Adrenal gland (tissue), 5 donors: ENCODE measurements at regions not wholly inside any gene's neighbourhood (a gene's known extent, or its start where the extent isn't known, plus 50 kb on each side); places are given as distances from the start of the nearest gene placed in this dataset.

Experiments used
- POLR2A ChIP-seq, 2 donors: fragments of 450-650 bp; IDR thresholded peaks; one replicate each; pipeline ENCODE4 v1.6.1; 2017; ENCODE audit warnings: antibody characterized with exemption in 2 of 2, mild to moderate bottlenecking in 2 of 2, moderate library complexity in 1 of 2
- TF ChIP-seq, protein P1 (sequence below), 6 experiments: fragments of 450-650 bp in 4 of 6; fragments of 200-600 bp in 2 of 6; sonication (generic) in 1 of 6; IDR thresholded peaks; 1 replicate in 5 of 6; 2 replicates in 1 of 6; pipeline versions ENCODE4 v1.5.1 to v1.8.0; 2016 to 2021; ENCODE audit warnings: antibody characterized with exemption in 6 of 6, mild to moderate bottlenecking in 2 of 6, moderate library complexity in 1 of 6
- donor health status: DM: no; HTN: no; CAD: no.

DNA sequence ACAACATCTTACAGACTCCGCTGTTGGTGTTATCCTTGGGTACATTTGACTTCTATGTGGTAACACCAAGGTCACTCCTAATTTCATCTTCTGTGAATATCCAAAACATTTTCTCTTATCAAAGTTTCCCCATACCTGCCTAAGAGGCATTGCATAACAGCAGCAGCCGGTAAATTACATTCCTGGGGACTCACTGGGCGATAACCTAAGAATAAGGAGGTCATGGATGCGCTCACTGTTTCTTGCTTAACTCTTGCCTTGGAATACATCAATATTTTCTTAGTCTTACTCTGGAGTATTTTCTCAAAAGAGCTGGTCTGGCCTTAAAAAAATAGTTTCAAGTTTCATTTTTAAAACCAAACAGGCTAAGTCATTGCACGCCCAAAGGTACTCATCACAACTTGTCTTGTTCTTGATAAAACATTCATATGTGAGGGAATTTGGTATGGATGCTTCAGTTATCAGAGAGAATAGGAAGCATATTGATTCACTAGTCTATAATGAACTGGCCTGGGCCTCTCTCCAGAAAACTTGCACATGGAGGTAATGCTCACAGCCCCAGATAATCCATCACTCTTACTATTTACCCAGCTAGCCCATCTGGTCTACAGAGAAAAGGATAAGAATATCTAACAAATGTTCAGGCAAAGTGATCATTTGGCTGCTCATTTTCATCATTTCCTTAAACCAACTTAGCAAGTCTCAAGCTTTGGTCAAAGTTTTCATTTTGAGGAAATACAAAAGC lies 235.0 kb upstream of the ERCC4 start:
- TF ChIP-seq POLR2A (IDR thresholded peaks at IDR 0.05) = no peak
- TF ChIP-seq, protein P1, sequence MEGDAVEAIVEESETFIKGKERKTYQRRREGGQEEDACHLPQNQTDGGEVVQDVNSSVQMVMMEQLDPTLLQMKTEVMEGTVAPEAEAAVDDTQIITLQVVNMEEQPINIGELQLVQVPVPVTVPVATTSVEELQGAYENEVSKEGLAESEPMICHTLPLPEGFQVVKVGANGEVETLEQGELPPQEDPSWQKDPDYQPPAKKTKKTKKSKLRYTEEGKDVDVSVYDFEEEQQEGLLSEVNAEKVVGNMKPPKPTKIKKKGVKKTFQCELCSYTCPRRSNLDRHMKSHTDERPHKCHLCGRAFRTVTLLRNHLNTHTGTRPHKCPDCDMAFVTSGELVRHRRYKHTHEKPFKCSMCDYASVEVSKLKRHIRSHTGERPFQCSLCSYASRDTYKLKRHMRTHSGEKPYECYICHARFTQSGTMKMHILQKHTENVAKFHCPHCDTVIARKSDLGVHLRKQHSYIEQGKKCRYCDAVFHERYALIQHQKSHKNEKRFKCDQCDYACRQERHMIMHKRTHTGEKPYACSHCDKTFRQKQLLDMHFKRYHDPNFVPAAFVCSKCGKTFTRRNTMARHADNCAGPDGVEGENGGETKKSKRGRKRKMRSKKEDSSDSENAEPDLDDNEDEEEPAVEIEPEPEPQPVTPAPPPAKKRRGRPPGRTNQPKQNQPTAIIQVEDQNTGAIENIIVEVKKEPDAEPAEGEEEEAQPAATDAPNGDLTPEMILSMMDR (IDR thresholded peaks at IDR 0.05) = no peak
